ENCODE measurements at regions not wholly inside any gene's neighbourhood (a gene's known extent, or its start where the extent isn't known, plus 50 kb on each side); places are given as distances from the start of the nearest gene placed in this dataset.

DNA sequence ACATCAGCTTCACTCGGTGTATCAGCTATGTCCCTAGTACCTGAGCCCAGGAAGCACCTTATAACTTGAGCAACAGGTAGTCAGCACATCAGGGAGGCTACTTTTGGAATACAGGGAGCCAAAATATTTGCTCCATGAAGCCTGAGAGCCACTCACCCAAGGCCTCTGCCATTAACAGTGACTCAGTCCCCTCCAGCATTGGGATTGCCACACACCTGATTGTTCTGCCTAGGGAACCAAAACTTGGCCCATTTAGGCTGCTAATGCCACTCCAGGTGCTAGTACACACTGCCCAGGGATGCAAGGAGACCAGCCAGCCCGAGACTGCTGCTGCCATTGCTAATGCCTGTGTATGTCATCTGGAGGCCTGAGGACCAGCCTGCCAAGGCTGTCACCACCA, 773.6 kb upstream of the TENM4 start:
- Histone ChIP-seq H3K27ac (no peak overlapping the region), H3K36me3 (no peaks in the 10 kb centered on the region), H3K4me1 (ENCODE audit: insufficient read depth) (peaks cover 1% of the 10 kb centered on the region), H3K9me3 (no peaks in the 10 kb centered on the region), H3K27me3 (no peaks in the 10 kb centered on the region), H3K4me3 (no peak overlapping the region)
- WGBS, 3 donors, result 87 to 91% (median 89%) methylated on average over 1 to 2 of the region's 2 CpGs
- intact Hi-C loops (cut with DNase I), result no loop called here
- TF ChIP-seq, protein P1, sequence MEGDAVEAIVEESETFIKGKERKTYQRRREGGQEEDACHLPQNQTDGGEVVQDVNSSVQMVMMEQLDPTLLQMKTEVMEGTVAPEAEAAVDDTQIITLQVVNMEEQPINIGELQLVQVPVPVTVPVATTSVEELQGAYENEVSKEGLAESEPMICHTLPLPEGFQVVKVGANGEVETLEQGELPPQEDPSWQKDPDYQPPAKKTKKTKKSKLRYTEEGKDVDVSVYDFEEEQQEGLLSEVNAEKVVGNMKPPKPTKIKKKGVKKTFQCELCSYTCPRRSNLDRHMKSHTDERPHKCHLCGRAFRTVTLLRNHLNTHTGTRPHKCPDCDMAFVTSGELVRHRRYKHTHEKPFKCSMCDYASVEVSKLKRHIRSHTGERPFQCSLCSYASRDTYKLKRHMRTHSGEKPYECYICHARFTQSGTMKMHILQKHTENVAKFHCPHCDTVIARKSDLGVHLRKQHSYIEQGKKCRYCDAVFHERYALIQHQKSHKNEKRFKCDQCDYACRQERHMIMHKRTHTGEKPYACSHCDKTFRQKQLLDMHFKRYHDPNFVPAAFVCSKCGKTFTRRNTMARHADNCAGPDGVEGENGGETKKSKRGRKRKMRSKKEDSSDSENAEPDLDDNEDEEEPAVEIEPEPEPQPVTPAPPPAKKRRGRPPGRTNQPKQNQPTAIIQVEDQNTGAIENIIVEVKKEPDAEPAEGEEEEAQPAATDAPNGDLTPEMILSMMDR (IDR thresholded peaks at IDR 0.05), result no peak
- TF ChIP-seq EP300 (IDR thresholded peaks at IDR 0.05) (no peak), POLR2A (IDR thresholded peaks at IDR 0.05) (no peak)
- DNase-seq, result no peak

- H3K4me1 ChIP-seq (ENCODE audit: insufficient read depth), result peaks cover 1% of the 10 kb centered on the region
- no peak overlapping the region for H3K27ac ChIP-seq
These were observed 770.8 kb upstream of the TENM4 start for GRCh38 chr11:80211673-80212072.

GRCh38 chr11:80204021-80204420, 763.2 kb upstream of the TENM4 start:
- intact Hi-C loops (cut with DNase I), result no loop called here
- H3K9me3 ChIP-seq, result no peaks in the 10 kb centered on the region
- H3K36me3 ChIP-seq, result no peaks in the 10 kb centered on the region
- H3K4me1 ChIP-seq (ENCODE audit: insufficient read depth), result no peaks in the 10 kb centered on the region
- H3K27ac ChIP-seq, result no peak overlapping the region
- H3K4me3 ChIP-seq, result no peak overlapping the region
- TF ChIP-seq, protein P1 (IDR thresholded peaks at IDR 0.05), result no peak
- no peak for TF ChIP-seq POLR2A (IDR thresholded peaks at IDR 0.05)
- no peak for TF ChIP-seq EP300 (IDR thresholded peaks at IDR 0.05)
- no peaks in the 10 kb centered on the region for H3K27me3 ChIP-seq
- no peak for DNase-seq

More at GRCh38 chr11:80211673-80212072, 770.8 kb upstream of the TENM4 start:
- DNase-seq, result no peak
- Histone ChIP-seq H3K9me3 (no peaks in the 10 kb centered on the region), H3K27me3 (no peaks in the 10 kb centered on the region), H3K36me3 (no peaks in the 10 kb centered on the region), H3K4me3 (no peak overlapping the region)
- 68 to 72% (median 68%) methylated on average over 3 of the region's 3 CpGs for WGBS, 3 donors
- intact Hi-C loops (cut with DNase I), result no loop called here
- TF ChIP-seq POLR2A (IDR thresholded peaks at IDR 0.05), result no peak
- TF ChIP-seq EP300 (IDR thresholded peaks at IDR 0.05), result no peak
- TF ChIP-seq, protein P1 (IDR thresholded peaks at IDR 0.05), result no peak

- Histone ChIP-seq H3K4me3 (no peak overlapping the region), H3K36me3 (no peaks in the 10 kb centered on the region), H3K9me3 (no peaks in the 10 kb centered on the region), H3K27me3 (no peaks in the 10 kb centered on the region), H3K27ac (no peak overlapping the region), H3K4me1 (ENCODE audit: insufficient read depth) (no peaks in the 10 kb centered on the region)
- TF ChIP-seq EP300 (IDR thresholded peaks at IDR 0.05), result no peak
- TF ChIP-seq, protein P1 (IDR thresholded peaks at IDR 0.05), result no peak
- DNase-seq, result no peak
- intact Hi-C loops (cut with DNase I), result no loop called here
- WGBS, 3 donors, result 80 to 97% (median 83%) methylated on average over 4 of the region's 4 CpGs
These were observed 756.2 kb upstream of the TENM4 start for GRCh38 chr11:80196932-80197554.
